H1 (cell line): ENCODE measurements at regions not wholly inside any gene's neighbourhood (a gene's known extent, or its start where the extent isn't known, plus 50 kb on each side); places are given as distances from the start of the nearest gene placed in this dataset.

ENCODE experiments used
- CTCF ChIA-PET: fragments of 300-600 bp; sonication (Branson Sonifier 250); formaldehyde crosslinking; loops from one replicate; lab custom pipeline; 2021; ENCODE audit not compliant: partially characterized antibody; lab: Charles Lee
- POLR2A ChIA-PET: fragments of 300-600 bp; sonication (Branson Sonifier 250); formaldehyde crosslinking; loops from one replicate; lab custom pipeline; 2021; ENCODE audit warnings: inconsistent platforms; ENCODE audit not compliant: partially characterized antibody; lab: Charles Lee
- DNase-seq, 2 experiments: peaks; one replicate each; pipeline versions ENCODE4 v3.0.0 to v3.0.0-alpha.2; 2010 to 2022; ENCODE audit warnings: low spot score in 2 of 2, low read depth in 1 of 2, mixed read lengths in 1 of 2
- FAIRE-seq: peaks from 2 replicates; lab custom pipeline; 2011; peaks lifted over from hg19 to GRCh38; lab: Jason Lieb, UNC
- H2AFZ ChIP-seq: 2 replicates; pipeline ENCODE4 v1.8.1; 2012; ENCODE audit warnings: low read length, inconsistent platforms
- H2AK5ac ChIP-seq: 2 replicates; pipeline ENCODE4 v1.6.1; 2013; ENCODE audit warnings: low read depth, low read length
- H2BK120ac ChIP-seq: replicated peaks from 2 replicates; pipeline ENCODE3; 2013; ENCODE audit warnings: low read depth, low read length, inconsistent platforms
- H2BK12ac ChIP-seq: 2 replicates; pipeline ENCODE4 v1.6.1; 2013; ENCODE audit warnings: low read depth, low read length
- H2BK15ac ChIP-seq: 2 replicates; pipeline ENCODE4 v1.6.1; 2013; ENCODE audit warnings: low read length
- H2BK20ac ChIP-seq: 2 replicates; pipeline ENCODE4 v1.6.1; 2013; ENCODE audit warnings: low read length
- H2BK5ac ChIP-seq: 2 replicates; pipeline ENCODE4 v1.6.1; 2013; ENCODE audit warnings: low read depth, low read length
- H3K14ac ChIP-seq: 2 replicates; pipeline ENCODE4 v1.6.1; 2013; ENCODE audit warnings: inconsistent platforms; ENCODE audit not compliant: insufficient read length
- H3K18ac ChIP-seq: 2 replicates; pipeline ENCODE4 v1.6.1; 2013; ENCODE audit warnings: low read length; ENCODE audit errors: extremely low read depth
- H3K23ac ChIP-seq: 2 replicates; pipeline ENCODE4 v1.6.1; 2013; ENCODE audit warnings: inconsistent platforms; ENCODE audit not compliant: insufficient read length
- H3K23me2 ChIP-seq: 2 replicates; pipeline ENCODE4 v1.6.1; 2013; ENCODE audit warnings: low read depth, low read length
- H3K27ac ChIP-seq: 2 replicates; pipeline ENCODE4 v1.6.1; 2011; ENCODE audit warnings: low read depth, low read length, inconsistent platforms
- H3K27me3 ChIP-seq, 4 experiments: replicated peaks in 1 of 4; 1 replicate in 1 of 4; 2 replicates in 3 of 4; pipeline versions ENCODE4 v1.6.1 to v1.8.1; 2011 to 2013; ENCODE audit warnings: low read length in 3 of 4, mild to moderate bottlenecking in 3 of 4, inconsistent platforms in 2 of 4, mixed read lengths in 2 of 4, moderate library complexity in 1 of 4; ENCODE audit not compliant: control insufficient read depth in 3 of 4, insufficient read depth in 3 of 4; ENCODE audit errors: extremely low read depth in 1 of 4
- H3K36me3 ChIP-seq, 4 experiments: 2 replicates each; pipeline versions ENCODE4 v1.6.1 to v1.8.1; 2011 to 2013; ENCODE audit warnings: mild to moderate bottlenecking in 4 of 4, low read length in 3 of 4, moderate library complexity in 2 of 4, control low read depth in 1 of 4, inconsistent platforms in 1 of 4; ENCODE audit not compliant: insufficient read depth in 4 of 4, control insufficient read depth in 2 of 4
- H3K4ac ChIP-seq: replicated peaks from 2 replicates; pipeline ENCODE3; 2013; ENCODE audit warnings: low read length, low read depth, mixed read lengths, inconsistent platforms; ENCODE audit not compliant: insufficient read length
- H3K4me1 ChIP-seq, 4 experiments: replicated peaks in 1 of 4; 1 replicate in 1 of 4; 2 replicates in 3 of 4; pipeline versions ENCODE4 v1.6.1 to v1.8.1; 2011 to 2013; ENCODE audit warnings: low read length in 3 of 4, inconsistent platforms in 2 of 4, mixed read lengths in 1 of 4; ENCODE audit not compliant: insufficient read depth in 4 of 4, control insufficient read depth in 3 of 4
- H3K4me2 ChIP-seq, 2 experiments: 2 replicates each; pipeline versions ENCODE4 v1.6.1 to v1.8.1; 2011 to 2013; ENCODE audit warnings: low read depth in 2 of 2, low read length in 2 of 2, control low read depth in 1 of 2, inconsistent platforms in 1 of 2, mild to moderate bottlenecking in 1 of 2; ENCODE audit not compliant: insufficient read depth in 1 of 2
- H3K4me3 ChIP-seq, 4 experiments: fragments of 200-600, 300-600 bp in 1 of 4; sonication (generic), shearing (Covaris generic), sonication (Bioruptor Twin) in 1 of 4; 2 replicates each; pipeline versions ENCODE4 v1.5.1 to v1.8.1; 2011 to 2016; ENCODE audit warnings: low read length in 4 of 4, low read depth in 3 of 4, control low read depth in 2 of 4, inconsistent platforms in 2 of 4, mild to moderate bottlenecking in 2 of 4, mixed read lengths in 1 of 4, moderate library complexity in 1 of 4; ENCODE audit not compliant: insufficient read depth in 2 of 4; ENCODE audit errors: extremely low read depth in 1 of 4
- H3K56ac ChIP-seq: replicated peaks from 2 replicates; pipeline ENCODE3; 2013; ENCODE audit warnings: low read depth, mild to moderate bottlenecking, mixed read lengths, low read length, inconsistent platforms; ENCODE audit not compliant: insufficient read length
- H3K79me1 ChIP-seq: 2 replicates; pipeline ENCODE4 v1.6.1; 2013; ENCODE audit warnings: low read depth, low read length, control low read depth
- H3K79me2 ChIP-seq, 2 experiments: 2 replicates each; pipeline versions ENCODE4 v1.6.1 to v1.8.1; 2012 to 2013; ENCODE audit warnings: low read length in 2 of 2, mild to moderate bottlenecking in 2 of 2, inconsistent platforms in 1 of 2; ENCODE audit not compliant: insufficient read depth in 2 of 2, control insufficient read depth in 1 of 2
- H3K9ac ChIP-seq, 4 experiments: replicated peaks in 1 of 4; 1 replicate in 1 of 4; 2 replicates in 3 of 4; pipeline versions ENCODE4 v1.6.1 to v1.8.1; 2011 to 2013; ENCODE audit warnings: low read depth in 3 of 4, low read length in 3 of 4, control low read depth in 2 of 4, mild to moderate bottlenecking in 2 of 4, moderate library complexity in 2 of 4, inconsistent platforms in 1 of 4; ENCODE audit errors: extremely low read depth in 1 of 4
- H3K9me3 ChIP-seq, 2 experiments: 2 replicates each; pipeline versions ENCODE4 v1.6.1 to v1.8.1; 2012 to 2013; ENCODE audit warnings: mild to moderate bottlenecking in 2 of 2, moderate library complexity in 2 of 2, control low read depth in 1 of 2, inconsistent platforms in 1 of 2, low read depth in 1 of 2, low read length in 1 of 2, mixed read lengths in 1 of 2; ENCODE audit not compliant: insufficient read depth in 2 of 2
- H4K20me1 ChIP-seq, 2 experiments: replicated peaks in 1 of 2; 2 replicates each; pipeline versions ENCODE3 to v1.8.1; 2011 to 2013; ENCODE audit warnings: inconsistent platforms in 2 of 2, low read length in 2 of 2, mild to moderate bottlenecking in 1 of 2; ENCODE audit not compliant: insufficient read depth in 2 of 2, control insufficient read depth in 1 of 2
- H4K5ac ChIP-seq: 2 replicates; pipeline ENCODE4 v1.6.1; 2013; ENCODE audit warnings: low read length, low read depth, mixed read lengths, inconsistent platforms; ENCODE audit not compliant: insufficient read length
- H4K8ac ChIP-seq: 2 replicates; pipeline ENCODE4 v1.8.0; 2013; ENCODE audit warnings: mild to moderate bottlenecking, moderate library complexity, low read length, inconsistent platforms; ENCODE audit not compliant: insufficient read depth; ENCODE audit errors: extremely low read depth
- H4K91ac ChIP-seq: replicated peaks from 2 replicates; pipeline ENCODE3; 2013; ENCODE audit warnings: low read length, mixed read lengths, inconsistent platforms; ENCODE audit not compliant: insufficient read length
- CBX5 ChIP-seq: fragments of 300-800, 300-1000 bp; sonication (generic); IDR thresholded peaks from 2 replicates; pipeline ENCODE4 v1.7.1; 2016; ENCODE audit warnings: antibody characterized with exemption, low read length, low read depth
- CHD1 ChIP-seq: IDR thresholded peaks from 2 replicates; pipeline ENCODE4 v1.6.1; 2012; ENCODE audit warnings: low read depth, low read length, improper control_type of control experiment
- EP300 ChIP-seq, 2 experiments: IDR thresholded peaks; 1 replicate in 1 of 2; 2 replicates in 1 of 2; pipeline ENCODE4 v1.6.1; 2011 to 2012; ENCODE audit warnings: low read depth in 2 of 2, low read length in 2 of 2, mild to moderate bottlenecking in 2 of 2, borderline replicate concordance in 1 of 2, inconsistent platforms in 1 of 2, moderate library complexity in 1 of 2
- SAP30 ChIP-seq: fragments of 300-600 bp; sonication (generic); IDR thresholded peaks from 2 replicates; pipeline ENCODE4 v1.7.1; 2012; ENCODE audit warnings: low read length, moderate library complexity, mild to moderate bottlenecking, inconsistent platforms; ENCODE audit not compliant: insufficient read depth, insufficient replicate concordance
- YY1 ChIP-seq: IDR thresholded peaks from 2 replicates; pipeline ENCODE4 v1.6.1; 2011; ENCODE audit warnings: low read depth, mild to moderate bottlenecking, low read length

- Histone ChIP-seq H3K4me1 (no peaks in the 10 kb centered on the region), H3K27me3 (no peaks in the 10 kb centered on the region), H3K4ac (no peak overlapping the region), H3K9ac (no peak overlapping the region), H3K4me2 (no peak overlapping the region), H3K79me2 (no peaks in the 10 kb centered on the region), H4K8ac (no peak overlapping the region), H2BK5ac (no peak overlapping the region), H2AK5ac (no peak overlapping the region), H3K27ac (no peak overlapping the region), H3K36me3 (no peaks in the 10 kb centered on the region), H3K79me1 (no peaks in the 10 kb centered on the region), H2BK20ac (no peak overlapping the region), H4K20me1 (no peaks in the 10 kb centered on the region), H3K14ac (no peak overlapping the region), H2BK15ac (no peak overlapping the region), H4K91ac (no peak overlapping the region), H2BK12ac (no peak overlapping the region), H2AFZ (no peak overlapping the region), H3K4me3 (no peak overlapping the region), H2BK120ac (no peak overlapping the region), H3K23me2 (no peaks in the 10 kb centered on the region), H3K23ac (no peak overlapping the region), H4K5ac (no peak overlapping the region), H3K18ac (no peak overlapping the region), H3K56ac (no peak overlapping the region), H3K9me3 (no peaks in the 10 kb centered on the region)
- DNase-seq (no peak), FAIRE-seq (no peak)
- TF ChIP-seq CBX5, result no peak
- TF ChIP-seq SAP30, result no peak
- TF ChIP-seq YY1, result no peak
- TF ChIP-seq CHD1, result no peak
- TF ChIP-seq EP300 (IDR thresholded peaks at IDR 0.05; ENCODE audit: borderline replicate concordance in 1 of 2, low read depth in 2 of 2, low read length in 2 of 2), result no peak
- ChIA-PET POLR2A (no interaction called here), CTCF (interaction anchor here (0.6 to 0.9 kb wide), 2 partner anchors 30 to 160 kb away, joined by 3 read pairs; no protein-coding TSS in a partner anchor)
Observed at GRCh38 chr9:86519066-86519615, 164.9 kb upstream of the TUT7 start.
